CD14-positive monocyte (primary cell): ENCODE measurements at regions not wholly inside any gene's neighbourhood (a gene's known extent, or its start where the extent isn't known, plus 50 kb on each side); places are given as distances from the start of the nearest gene placed in this dataset.

Experiments used
- DNase-seq, 3 donors: peaks; one replicate each; pipeline ENCODE4 v3.0.0-alpha.2; 2011 to 2022
- H2AFZ ChIP-seq: 2 replicates; pipeline ENCODE4 v1.6.0; 2012; ENCODE audit warnings: mild to moderate bottlenecking, low read depth, low read length, inconsistent platforms; ENCODE audit not compliant: insufficient read depth, poor library complexity, severe bottlenecking
- H3K27ac ChIP-seq, 2 donors: 1 replicate in 1 of 2; 2 replicates in 1 of 2; pipeline ENCODE4 v1.5.1; 2012 to 2013; ENCODE audit warnings: low read length in 2 of 2, control low read depth in 1 of 2, inconsistent platforms in 1 of 2, low read depth in 1 of 2, mild to moderate bottlenecking in 1 of 2
- H3K27me3 ChIP-seq, 2 donors: one replicate each; pipeline versions ENCODE4 v1.6.0 to v1.6.1; 2011 to 2013; ENCODE audit warnings: low read length in 2 of 2; ENCODE audit not compliant: control insufficient read depth in 2 of 2, insufficient read depth in 2 of 2
- H3K36me3 ChIP-seq, 2 donors: replicated peaks in 1 of 2; 1 replicate in 1 of 2; 2 replicates in 1 of 2; pipeline versions ENCODE4 v1.5.1 to v1.6.1; 2012 to 2013; ENCODE audit warnings: low read length in 2 of 2, control low read depth in 1 of 2, inconsistent platforms in 1 of 2, mild to moderate bottlenecking in 1 of 2; ENCODE audit not compliant: insufficient read depth in 2 of 2, control insufficient read depth in 1 of 2
- H3K4me1 ChIP-seq, 2 donors: 1 replicate in 1 of 2; 2 replicates in 1 of 2; pipeline versions ENCODE4 v1.5.1 to v1.6.1; 2012 to 2013; ENCODE audit warnings: low read length in 2 of 2, control low read depth in 1 of 2, inconsistent platforms in 1 of 2, mild to moderate bottlenecking in 1 of 2, moderate library complexity in 1 of 2; ENCODE audit not compliant: insufficient read depth in 2 of 2, control insufficient read depth in 1 of 2
- H3K4me2 ChIP-seq: replicated peaks from 2 replicates; pipeline ENCODE3; 2012; ENCODE audit warnings: low read length, moderate library complexity, mild to moderate bottlenecking; ENCODE audit not compliant: poor library complexity, severe bottlenecking; ENCODE audit errors: extremely low read depth
- H3K4me3 ChIP-seq, 3 experiments: fragments of 200-600 bp in 1 of 3; sonication (generic) in 1 of 3; replicated peaks in 1 of 3; 1 replicate in 2 of 3; 2 replicates in 1 of 3; pipeline ENCODE4 v1.5.1; 2011 to 2013; ENCODE audit warnings: low read length in 3 of 3, mild to moderate bottlenecking in 3 of 3, control low read depth in 2 of 3, low read depth in 2 of 3, inconsistent platforms in 1 of 3, moderate library complexity in 1 of 3
- H3K79me2 ChIP-seq: 2 replicates; pipeline ENCODE4 v1.6.0; 2012; ENCODE audit warnings: mild to moderate bottlenecking, control low read depth, inconsistent platforms, low read length, moderate library complexity; ENCODE audit not compliant: insufficient read depth
- H3K9ac ChIP-seq: 2 replicates; pipeline ENCODE4 v1.6.0; 2017; ENCODE audit warnings: low read length, mild to moderate bottlenecking; ENCODE audit not compliant: insufficient read depth, poor library complexity, severe bottlenecking
- H3K9me3 ChIP-seq, 2 donors: replicated peaks in 1 of 2; 1 replicate in 1 of 2; 2 replicates in 1 of 2; pipeline versions ENCODE4 v1.5.1 to v1.6.1; 2012 to 2013; ENCODE audit warnings: low read length in 2 of 2, control low read depth in 1 of 2; ENCODE audit not compliant: control insufficient read depth in 1 of 2, insufficient read depth in 1 of 2
- H4K20me1 ChIP-seq: 2 replicates; pipeline ENCODE4 v1.6.0; 2012; ENCODE audit warnings: mild to moderate bottlenecking, low read length, control low read depth, moderate library complexity; ENCODE audit not compliant: insufficient read depth
- H3K27ac Mint-ChIP-seq, 7 donors: one replicate each; pipeline ENCODE4 v1.8.0; 2020; ENCODE audit warnings: mild to moderate bottlenecking in 7 of 7, mixed read lengths in 7 of 7, moderate library complexity in 6 of 7, inconsistent platforms in 2 of 7
- H3K27me3 Mint-ChIP-seq, 3 donors: one replicate each; pipeline ENCODE4 v1.8.0; 2021 to 2022; ENCODE audit warnings: low read depth in 3 of 3, mild to moderate bottlenecking in 3 of 3, mixed read lengths in 3 of 3, moderate library complexity in 3 of 3, inconsistent platforms in 1 of 3
- H3K36me3 Mint-ChIP-seq, 2 donors: one replicate each; pipeline ENCODE4 v1.8.0; 2020; ENCODE audit warnings: mixed read lengths in 2 of 2, inconsistent platforms in 1 of 2, mild to moderate bottlenecking in 1 of 2
- H3K4me1 Mint-ChIP-seq: one replicate; pipeline ENCODE4 v1.8.0; 2020; ENCODE audit warnings: mild to moderate bottlenecking, mixed read lengths
- H3K4me3 Mint-ChIP-seq, 2 donors: one replicate each; pipeline ENCODE4 v1.8.0; 2020; ENCODE audit warnings: mild to moderate bottlenecking in 2 of 2, mixed read lengths in 2 of 2, moderate library complexity in 1 of 2
- H3K9me3 Mint-ChIP-seq, 7 donors: one replicate each; pipeline ENCODE4 v1.8.0; 2020 to 2022; ENCODE audit warnings: mixed read lengths in 7 of 7, mild to moderate bottlenecking in 6 of 7, moderate library complexity in 6 of 7, inconsistent platforms in 2 of 7
- CTCF ChIP-seq: fragments of 200-600 bp; IDR thresholded peaks from one replicate; pipeline ENCODE4 v1.8.0; 2022; ENCODE audit warnings: antibody characterized with exemption, mild to moderate bottlenecking
- WGBS: methylation state at CpG from one replicate; pipeline ENCODE4 v1.1.5; 2013; ENCODE audit warnings: missing lambda C conversion rate; ENCODE audit not compliant: insufficient coverage; 5-methylcytosine and 5-hydroxymethylcytosine counted together
- intact Hi-C, 2 donors: fragments of 100-400 bp; cut with micrococcal nuclease; formaldehyde crosslinking; loops; one replicate each; pipeline versions ENCODE4 v1.15.0 to v1.15.1; 2023

GRCh38 chr1:172745014-172745413, 86.1 kb downstream of the FASLG start:
- H3K9me3 ChIP-seq, result no peaks in the 10 kb centered on the region
- H3K36me3 Mint-ChIP-seq, result no peaks in the 10 kb centered on the region
- H3K4me2 ChIP-seq, result no peak overlapping the region
- no peaks in the 10 kb centered on the region for H3K9me3 Mint-ChIP-seq
- peak; percentile 85 for TF ChIP-seq CTCF
- peaks cover 0 to 6% (median 2%) of the 10 kb centered on the region in 3 donors for H3K27me3 Mint-ChIP-seq
- peaks cover 30% of the 10 kb centered on the region for H3K4me1 Mint-ChIP-seq
- H3K36me3 ChIP-seq, result no peaks in the 10 kb centered on the region
- H3K4me3 Mint-ChIP-seq, result peak overlapping the region in 1 of 2 donors; percentile 60
- no peaks in the 10 kb centered on the region for H3K79me2 ChIP-seq
- H4K20me1 ChIP-seq, result no peaks in the 10 kb centered on the region
- H3K9ac ChIP-seq, result no peak overlapping the region
- no CpG with 5 or more reads among the region's 2 CpGs for WGBS
- peak overlapping the region in 5 of 7 donors; percentile 62 to 86 (median 77) for H3K27ac Mint-ChIP-seq
- intact Hi-C loops, result loop anchor here (5.0 to 10.0 kb wide), 9 partner anchors 72 to 1077 kb away; partner anchors contain the start of genes CENPL (in 1 of the 2) and DARS2 (in 1 of the 2)
- no peak overlapping the region for H3K27ac ChIP-seq
- peaks cover 22 to 29% of the 10 kb centered on the region in 2 donors for H3K4me1 ChIP-seq
- H3K4me3 ChIP-seq, result no peak overlapping the region
- no peaks in the 10 kb centered on the region for H3K27me3 ChIP-seq
- DNase-seq, result peak; percentile 61 to 78 (median 73)
- peak overlapping the region; percentile 31 for H2AFZ ChIP-seq

GRCh38 chr1:172746091-172746949, 87.4 kb downstream of the FASLG start:
- peak overlapping the region; percentile 62 for H3K4me2 ChIP-seq
- no peaks in the 10 kb centered on the region for H3K79me2 ChIP-seq
- H3K9ac ChIP-seq, result no peak overlapping the region
- no peak overlapping the region for H2AFZ ChIP-seq
- peak overlapping the region; percentile 3 to 60 for H3K27ac ChIP-seq
- H3K4me3 ChIP-seq, result peak overlapping the region in 1 of 3 experiments; percentile 48
- no peak for TF ChIP-seq CTCF
- H3K27me3 ChIP-seq, result no peaks in the 10 kb centered on the region
- no peaks in the 10 kb centered on the region for H3K36me3 Mint-ChIP-seq
- H3K9me3 Mint-ChIP-seq, result no peaks in the 10 kb centered on the region
- DNase-seq, result peak; percentile 92 to 98 (median 97)
- peaks cover 30% of the 10 kb centered on the region for H3K4me1 Mint-ChIP-seq
- H3K27ac Mint-ChIP-seq, result peak overlapping the region; percentile 79 to 89 (median 85)
- H4K20me1 ChIP-seq, result no peaks in the 10 kb centered on the region
- H3K36me3 ChIP-seq, result no peaks in the 10 kb centered on the region
- WGBS, result no CpG with 5 or more reads among the region's 3 CpGs
- peak overlapping the region in 1 of 2 donors; percentile 66 for H3K4me3 Mint-ChIP-seq
- intact Hi-C loops, result loop anchor here (5.0 to 10.0 kb wide), 9 partner anchors 71 to 1076 kb away; partner anchors contain the start of genes CENPL (in 1 of the 2) and DARS2 (in 1 of the 2)
- H3K9me3 ChIP-seq, result no peaks in the 10 kb centered on the region
- H3K4me1 ChIP-seq, result peaks cover 22 to 29% of the 10 kb centered on the region in 2 donors
- peaks cover 0 to 6% (median 2%) of the 10 kb centered on the region in 3 donors for H3K27me3 Mint-ChIP-seq
